PC-9 (cell line): ENCODE measurements at regions not wholly inside any gene's neighbourhood (a gene's known extent, or its start where the extent isn't known, plus 50 kb on each side); places are given as distances from the start of the nearest gene placed in this dataset.

ENCODE experiments used
- CTCF ChIP-seq: fragments of 200-600 bp; sonication (generic); conservative IDR thresholded peaks from 2 replicates; pipeline ENCODE4 v1.6.1; 2017; ENCODE audit warnings: mixed run types, antibody characterized with exemption, mild to moderate bottlenecking, moderate library complexity
- EZH2 ChIP-seq: fragments of 200-600 bp; sonication (generic); IDR thresholded peaks from 2 replicates; pipeline ENCODE4 v1.8.0; 2017; ENCODE audit warnings: antibody characterized with exemption, low read depth

- TF ChIP-seq CTCF (no peak), EZH2 (no peak)
These were observed 131.5 kb upstream of the MAN1A1 start for GRCh38 chr6:119480961-119481497.
